ENCODE measurements at regions not wholly inside any gene's neighbourhood (a gene's known extent, or its start where the extent isn't known, plus 50 kb on each side); places are given as distances from the start of the nearest gene placed in this dataset.

- DNase-seq, result no peak
- Histone ChIP-seq H3K4ac (ENCODE audit: low read depth, low read length) (no peak overlapping the region), H3K27ac (ENCODE audit: insufficient read length, low read depth, low read length) (no peak overlapping the region), H4K20me1 (ENCODE audit: control insufficient read depth, insufficient read depth, insufficient read length) (no peaks in the 10 kb centered on the region), H2BK5ac (ENCODE audit: insufficient read length, low read length) (no peak overlapping the region), H2BK15ac (ENCODE audit: low read depth, low read length) (no peak overlapping the region), H4K5ac (ENCODE audit: insufficient read length, low read depth, low read length) (no peak overlapping the region), H3K4me1 (ENCODE audit: insufficient read depth, low read length) (0 out of 2 replicates have a peak, but pooled peaks cover 2% of the 10 kb centered on the region), H2AK5ac (ENCODE audit: insufficient read length, low read length) (no peak overlapping the region), H3K27me3 (ENCODE audit: insufficient read depth, low read length) (no peaks in the 10 kb centered on the region), H3K56ac (ENCODE audit: insufficient read length, low read depth, low read length) (no peak overlapping the region), H2BK20ac (ENCODE audit: low read depth, low read length, poor library complexity, severe bottlenecking) (no peak overlapping the region), H3K4me2 (ENCODE audit: insufficient read depth, insufficient read length, low read length) (no peak overlapping the region), H3K23ac (ENCODE audit: insufficient read length, low read depth, low read length) (no peak overlapping the region), H3K9me3 (ENCODE audit: control insufficient read depth, low read depth, low read length) (no peaks in the 10 kb centered on the region), H4K8ac (replicated peaks; ENCODE audit: insufficient read length, low read depth, low read length) (no peak overlapping the region), H3K23me2 (ENCODE audit: insufficient read length, low read depth, low read length, poor library complexity, severe bottlenecking) (no peaks in the 10 kb centered on the region), H2BK120ac (ENCODE audit: low read depth, low read length, poor library complexity, severe bottlenecking) (no peak overlapping the region), H3K14ac (ENCODE audit: insufficient read depth, low read length) (no peak overlapping the region), H3K9ac (ENCODE audit: extremely low read depth, insufficient read length, low read length) (no peak overlapping the region), H4K91ac (ENCODE audit: insufficient read length, low read depth, low read length) (no peak overlapping the region), H3K18ac (ENCODE audit: insufficient read length, low read depth, low read length) (no peak overlapping the region), H3K79me1 (ENCODE audit: insufficient read depth, low read depth, low read length, poor library complexity, severe bottlenecking) (no peaks in the 10 kb centered on the region), H3T11ph (ENCODE audit: low read length) (no peak overlapping the region), H3K79me2 (ENCODE audit: insufficient read depth, low read length) (no peaks in the 10 kb centered on the region), H2AFZ (ENCODE audit: low read length) (no peak overlapping the region), H2BK12ac (ENCODE audit: insufficient read length, low read depth, low read length) (no peak overlapping the region)
- Mint-ChIP-seq H3K9me3 (no peaks in the 10 kb centered on the region), H3K36me3 (ENCODE audit: insufficient read depth in 1 of 3, low read depth in 3 of 3) (no peaks in the 10 kb centered on the region), H3K27ac (no peak overlapping the region), H3K4me1 (peaks cover 10 to 17% of the 10 kb centered on the region in 2 experiments), H3K27me3 (ENCODE audit: low read depth) (no peaks in the 10 kb centered on the region; the same call in 1 of the 2 replicates), H3K4me3 (no peak overlapping the region)
- no CpG with 5 or more reads among the region's 2 CpGs for WGBS (ENCODE audit: extremely low coverage, insufficient read length, low lambda C conversion rate)
- no peak for TF ChIP-seq CTCF (conservative IDR thresholded peaks at IDR 0.05)
Observed at GRCh38 chr4:13918110-13918509, 290.6 kb upstream of the BOD1L1 start.

Data from H9 (cell line).